HEK293 (cell line): ENCODE measurements at regions not wholly inside any gene's neighbourhood (a gene's known extent, or its start where the extent isn't known, plus 50 kb on each side); places are given as distances from the start of the nearest gene placed in this dataset.

Experiments
- CTCF ChIA-PET: fragments of 350-600 bp; formaldehyde crosslinking; extraction: SDS; loops from one replicate; lab custom pipeline; 2021; ENCODE audit warnings: antibody characterized with exemption; lab: Yijun Ruan, JAX
- POLR2A ChIA-PET: fragments of 300-600 bp; formaldehyde crosslinking; extraction: SDS; loops from one replicate; lab custom pipeline; 2020; ENCODE audit warnings: antibody characterized with exemption, inconsistent platforms; lab: Yijun Ruan, JAX
- H3K27ac ChIP-seq: fragments of 200-500 bp; sonication (Bioruptor generic); 2 replicates; pipeline ENCODE4 v1.5.1; 2014; ENCODE audit warnings: low read depth, low read length, control low read depth, inconsistent platforms; ENCODE audit errors: extremely low read depth
- H3K36me3 ChIP-seq, 2 experiments: fragments of 200-500 bp in 1 of 2; sonication (Bioruptor generic) in 1 of 2; 1 replicate in 1 of 2; 2 replicates in 1 of 2; pipeline ENCODE4 v1.5.1; 2014 to 2017; ENCODE audit warnings: inconsistent platforms in 2 of 2, low read length in 2 of 2; ENCODE audit not compliant: control insufficient read depth in 2 of 2, insufficient read depth in 1 of 2
- H3K4me1 ChIP-seq: fragments of 200-500 bp; sonication (Bioruptor generic); 2 replicates; pipeline ENCODE4 v1.5.1; 2014; ENCODE audit warnings: mild to moderate bottlenecking, low read length, inconsistent platforms; ENCODE audit not compliant: control insufficient read depth, insufficient read depth
- H3K4me3 ChIP-seq: 2 replicates; pipeline ENCODE4 v1.5.1; 2011; ENCODE audit warnings: low read depth, mild to moderate bottlenecking, control low read depth, low read length, moderate library complexity
- H3K9me3 ChIP-seq: fragments of 200-500 bp; sonication (Bioruptor generic); 2 replicates; pipeline ENCODE4 v1.5.1; 2014; ENCODE audit warnings: low read depth, low read length, inconsistent platforms; ENCODE audit not compliant: control insufficient read depth, insufficient read depth
- SP2 ChIP-seq: fragments of 450-650 bp; formaldehyde crosslinking; IDR thresholded peaks from 2 replicates; pipeline ENCODE4 v1.5.1; 2016; ENCODE audit warnings: missing biosample characterization, missing genetic modification characterization
- SP3 ChIP-seq: fragments of 450-650 bp; formaldehyde crosslinking; IDR thresholded peaks from 2 replicates; pipeline ENCODE4 v1.5.1; 2016; ENCODE audit warnings: missing biosample characterization, missing genetic modification characterization
- ZNF19 ChIP-seq: fragments of 450-650 bp; formaldehyde crosslinking; IDR thresholded peaks from 2 replicates; pipeline ENCODE4; 2016; ENCODE audit warnings: missing biosample characterization, missing genetic modification characterization, low read depth
- ZNF223 ChIP-seq: fragments of 450-650 bp; formaldehyde crosslinking; IDR thresholded peaks from 2 replicates; pipeline ENCODE4 v1.5.1; 2016; ENCODE audit warnings: missing biosample characterization, missing genetic modification characterization
- ZNF266 ChIP-seq: fragments of 450-650 bp; formaldehyde crosslinking; IDR thresholded peaks from 2 replicates; pipeline ENCODE4 v1.5.1; 2016; ENCODE audit warnings: missing biosample characterization, missing genetic modification characterization, low read depth
- ZNF324 ChIP-seq: fragments of 450-650 bp; formaldehyde crosslinking; IDR thresholded peaks from 2 replicates; pipeline ENCODE4 v1.5.1; 2016; ENCODE audit warnings: missing biosample characterization, missing genetic modification characterization
- ZNF37A ChIP-seq: fragments of 450-650 bp; IDR thresholded peaks from 2 replicates; pipeline ENCODE4 v1.5.1; 2018; ENCODE audit warnings: missing biosample characterization, missing genetic modification characterization
- ZNF391 ChIP-seq: fragments of 450-650 bp; formaldehyde crosslinking; IDR thresholded peaks from 2 replicates; pipeline ENCODE4 v1.5.1; 2016; ENCODE audit warnings: low read depth, missing biosample characterization, missing genetic modification characterization, borderline replicate concordance
- ZNF404 ChIP-seq: fragments of 450-650 bp; formaldehyde crosslinking; IDR thresholded peaks from 2 replicates; pipeline ENCODE4 v1.5.1; 2017; ENCODE audit warnings: missing biosample characterization, missing genetic modification characterization
- ZNF514 ChIP-seq: fragments of 450-650 bp; formaldehyde crosslinking; IDR thresholded peaks from 2 replicates; pipeline ENCODE4 v1.5.1; 2016; ENCODE audit warnings: missing biosample characterization, missing genetic modification characterization
- ZNF560 ChIP-seq: fragments of 450-650 bp; formaldehyde crosslinking; IDR thresholded peaks from 2 replicates; pipeline ENCODE4 v1.5.1; 2017; ENCODE audit warnings: missing biosample characterization, missing genetic modification characterization, borderline replicate concordance
- ZNF561 ChIP-seq: fragments of 450-650 bp; IDR thresholded peaks from 2 replicates; pipeline ENCODE4 v1.5.1; 2018; ENCODE audit warnings: missing biosample characterization, missing genetic modification characterization, borderline replicate concordance
- ZNF610 ChIP-seq: fragments of 450-650 bp; formaldehyde crosslinking; IDR thresholded peaks from 2 replicates; pipeline ENCODE4 v1.5.1; 2016; ENCODE audit warnings: missing biosample characterization, missing genetic modification characterization, borderline replicate concordance
- ZNF623 ChIP-seq: fragments of 450-650 bp; formaldehyde crosslinking; IDR thresholded peaks from 2 replicates; pipeline ENCODE4 v1.5.1; 2016; ENCODE audit warnings: missing biosample characterization, missing genetic modification characterization
- ZNF660 ChIP-seq: fragments of 450-650 bp; IDR thresholded peaks from 2 replicates; pipeline ENCODE4 v1.5.1; 2018; ENCODE audit warnings: missing biosample characterization, mild to moderate bottlenecking, missing genetic modification characterization
- ZNF664 ChIP-seq: fragments of 450-650 bp; formaldehyde crosslinking; IDR thresholded peaks from 2 replicates; pipeline ENCODE4 v1.5.1; 2016; ENCODE audit warnings: missing biosample characterization, missing genetic modification characterization
- TF ChIP-seq, protein P1 (sequence below): fragments of 450-650 bp; formaldehyde crosslinking; IDR thresholded peaks from 2 replicates; pipeline ENCODE4 v1.5.1; 2017; ENCODE audit warnings: missing biosample characterization, missing genetic modification characterization
- TF ChIP-seq, protein P2 (sequence below): fragments of 450-650 bp; formaldehyde crosslinking; IDR thresholded peaks from 2 replicates; pipeline ENCODE4 v1.5.1; 2016; ENCODE audit warnings: missing biosample characterization, missing genetic modification characterization
- TF ChIP-seq, protein P3 (sequence below): fragments of 450-650 bp; formaldehyde crosslinking; IDR thresholded peaks from 2 replicates; pipeline ENCODE4 v1.5.1; 2017; ENCODE audit warnings: missing biosample characterization, missing genetic modification characterization
- TF ChIP-seq, protein P4 (sequence below): fragments of 450-650 bp; formaldehyde crosslinking; IDR thresholded peaks from 2 replicates; pipeline ENCODE4 v1.5.0; 2017; ENCODE audit warnings: missing biosample characterization, missing genetic modification characterization, borderline replicate concordance
- TF ChIP-seq, protein P5 (sequence below): fragments of 450-650 bp; formaldehyde crosslinking; IDR thresholded peaks from 2 replicates; pipeline ENCODE4 v1.5.1; 2016; ENCODE audit warnings: missing biosample characterization, missing genetic modification characterization
- TF ChIP-seq, protein P6 (sequence below): fragments of 450-650 bp; formaldehyde crosslinking; IDR thresholded peaks from 2 replicates; pipeline ENCODE4 v1.5.1; 2016; ENCODE audit warnings: missing biosample characterization, missing genetic modification characterization

DNA sequence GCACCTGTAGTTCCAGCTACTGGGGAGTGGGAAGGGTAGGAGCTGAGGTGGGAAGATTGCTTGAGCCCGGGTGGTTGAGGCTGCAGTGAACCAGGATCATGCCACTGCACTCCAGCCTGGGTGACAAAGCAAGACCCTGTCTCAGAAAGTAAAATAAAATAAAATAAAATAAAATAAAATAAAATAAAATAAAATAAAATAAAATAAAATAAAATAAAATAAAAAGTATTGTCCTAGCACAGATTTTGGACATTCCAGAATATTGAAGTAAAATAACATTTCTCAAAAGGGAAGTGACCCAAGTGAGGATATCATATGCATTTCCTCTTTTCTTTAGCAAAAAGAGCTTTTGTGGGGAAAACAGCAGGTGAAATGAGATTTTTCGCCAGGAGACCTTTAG lies 83.5 kb downstream of the TMEM174 start (continued):
- no peak for TF ChIP-seq ZNF324

DNA sequence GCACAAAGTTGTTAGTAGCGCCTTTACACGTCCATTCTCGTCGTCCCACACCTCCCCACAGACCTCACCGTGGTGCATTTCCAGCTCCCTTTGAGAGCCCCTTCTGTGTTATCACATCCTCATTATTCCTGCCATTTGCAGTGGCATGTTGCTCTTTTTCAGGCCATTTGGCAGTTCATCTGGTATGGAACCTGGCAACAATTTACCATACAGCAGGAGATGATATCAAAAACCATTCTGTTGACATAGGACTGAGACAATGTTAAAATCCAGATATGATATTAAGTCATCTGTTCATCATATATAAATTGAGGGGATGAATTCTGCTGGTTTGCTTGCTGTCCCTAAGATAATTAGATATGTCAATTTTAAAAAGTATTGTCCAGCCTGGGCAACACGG lies 83.0 kb downstream of the TMEM174 start:
- Histone ChIP-seq H3K9me3 (no peaks in the 10 kb centered on the region), H3K4me3 (no peak overlapping the region)
- CTCF ChIA-PET = interaction anchor here (0.7 kb wide), 2 partner anchors 94 to 855 kb away, joined by 3 read pairs; no protein-coding TSS in a partner anchor

DNA sequence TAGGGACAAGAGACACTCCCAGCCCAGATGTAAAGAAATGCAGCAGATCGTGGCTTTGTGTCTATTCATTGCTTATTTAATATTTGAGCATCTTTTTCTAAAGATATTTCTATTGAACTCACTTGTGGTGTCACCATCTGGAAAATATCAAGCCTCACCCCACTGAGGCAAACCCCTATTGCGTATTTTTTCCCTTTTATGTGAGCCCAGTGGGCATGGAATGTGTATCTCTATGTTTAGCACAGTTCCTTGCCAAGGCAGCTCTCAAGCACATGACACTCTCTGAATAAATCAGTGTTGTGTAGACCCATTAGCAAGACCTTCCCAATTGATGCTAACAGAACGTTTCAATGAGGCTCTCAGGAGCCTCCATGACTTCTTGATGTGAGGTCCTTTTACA lies 81.6 kb downstream of the TMEM174 start:
- Histone ChIP-seq H3K9me3 (no peaks in the 10 kb centered on the region), H3K4me3 (no peak overlapping the region), H3K27ac (no peak overlapping the region), H3K4me1 (no peaks in the 10 kb centered on the region), H3K36me3 (no peaks in the 10 kb centered on the region)
- CTCF ChIA-PET = interaction anchor here (0.7 kb wide), 1 partner anchor 25 kb away, joined by 3 read pairs; no protein-coding TSS in a partner anchor
- POLR2A ChIA-PET = no interaction called here
- TF ChIP-seq ZNF391 (tag by site-specific recombination) (no peak), ZNF664 (no peak), ZNF404 (tag by site-specific recombination) (no peak), ZNF610 (tag by site-specific recombination) (no peak), ZNF623 (tag by site-specific recombination) (no peak), SP3 (tag by site-specific recombination) (no peak), ZNF560 (tag by site-specific recombination) (no peak), ZNF37A (tag by site-specific recombination) (no peak), ZNF660 (tag by site-specific recombination) (no peak), ZNF19 (tag by site-specific recombination) (no peak)
- TF ChIP-seq, protein P1, sequence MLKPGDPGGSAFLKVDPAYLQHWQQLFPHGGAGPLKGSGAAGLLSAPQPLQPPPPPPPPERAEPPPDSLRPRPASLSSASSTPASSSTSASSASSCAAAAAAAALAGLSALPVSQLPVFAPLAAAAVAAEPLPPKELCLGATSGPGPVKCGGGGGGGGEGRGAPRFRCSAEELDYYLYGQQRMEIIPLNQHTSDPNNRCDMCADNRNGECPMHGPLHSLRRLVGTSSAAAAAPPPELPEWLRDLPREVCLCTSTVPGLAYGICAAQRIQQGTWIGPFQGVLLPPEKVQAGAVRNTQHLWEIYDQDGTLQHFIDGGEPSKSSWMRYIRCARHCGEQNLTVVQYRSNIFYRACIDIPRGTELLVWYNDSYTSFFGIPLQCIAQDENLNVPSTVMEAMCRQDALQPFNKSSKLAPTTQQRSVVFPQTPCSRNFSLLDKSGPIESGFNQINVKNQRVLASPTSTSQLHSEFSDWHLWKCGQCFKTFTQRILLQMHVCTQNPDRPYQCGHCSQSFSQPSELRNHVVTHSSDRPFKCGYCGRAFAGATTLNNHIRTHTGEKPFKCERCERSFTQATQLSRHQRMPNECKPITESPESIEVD (tag by site-specific recombination) = no peak
- TF ChIP-seq, protein P2, sequence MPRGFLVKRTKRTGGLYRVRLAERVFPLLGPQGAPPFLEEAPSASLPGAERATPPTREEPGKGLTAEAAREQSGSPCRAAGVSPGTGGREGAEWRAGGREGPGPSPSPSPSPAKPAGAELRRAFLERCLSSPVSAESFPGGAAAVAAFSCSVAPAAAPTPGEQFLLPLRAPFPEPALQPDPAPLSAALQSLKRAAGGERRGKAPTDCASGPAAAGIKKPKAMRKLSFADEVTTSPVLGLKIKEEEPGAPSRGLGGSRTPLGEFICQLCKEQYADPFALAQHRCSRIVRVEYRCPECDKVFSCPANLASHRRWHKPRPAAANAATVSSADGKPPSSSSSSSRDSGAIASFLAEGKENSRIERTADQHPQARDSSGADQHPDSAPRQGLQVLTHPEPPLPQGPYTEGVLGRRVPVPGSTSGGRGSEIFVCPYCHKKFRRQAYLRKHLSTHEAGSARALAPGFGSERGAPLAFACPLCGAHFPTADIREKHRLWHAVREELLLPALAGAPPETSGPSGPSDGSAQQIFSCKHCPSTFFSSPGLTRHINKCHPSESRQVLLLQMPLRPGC = no peak
- TF ChIP-seq, protein P3, sequence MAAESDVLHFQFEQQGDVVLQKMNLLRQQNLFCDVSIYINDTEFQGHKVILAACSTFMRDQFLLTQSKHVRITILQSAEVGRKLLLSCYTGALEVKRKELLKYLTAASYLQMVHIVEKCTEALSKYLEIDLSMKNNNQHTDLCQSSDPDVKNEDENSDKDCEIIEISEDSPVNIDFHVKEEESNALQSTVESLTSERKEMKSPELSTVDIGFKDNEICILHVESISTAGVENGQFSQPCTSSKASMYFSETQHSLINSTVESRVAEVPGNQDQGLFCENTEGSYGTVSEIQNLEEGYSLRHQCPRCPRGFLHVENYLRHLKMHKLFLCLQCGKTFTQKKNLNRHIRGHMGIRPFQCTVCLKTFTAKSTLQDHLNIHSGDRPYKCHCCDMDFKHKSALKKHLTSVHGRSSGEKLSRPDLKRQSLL = no peak
- TF ChIP-seq, protein P4, sequence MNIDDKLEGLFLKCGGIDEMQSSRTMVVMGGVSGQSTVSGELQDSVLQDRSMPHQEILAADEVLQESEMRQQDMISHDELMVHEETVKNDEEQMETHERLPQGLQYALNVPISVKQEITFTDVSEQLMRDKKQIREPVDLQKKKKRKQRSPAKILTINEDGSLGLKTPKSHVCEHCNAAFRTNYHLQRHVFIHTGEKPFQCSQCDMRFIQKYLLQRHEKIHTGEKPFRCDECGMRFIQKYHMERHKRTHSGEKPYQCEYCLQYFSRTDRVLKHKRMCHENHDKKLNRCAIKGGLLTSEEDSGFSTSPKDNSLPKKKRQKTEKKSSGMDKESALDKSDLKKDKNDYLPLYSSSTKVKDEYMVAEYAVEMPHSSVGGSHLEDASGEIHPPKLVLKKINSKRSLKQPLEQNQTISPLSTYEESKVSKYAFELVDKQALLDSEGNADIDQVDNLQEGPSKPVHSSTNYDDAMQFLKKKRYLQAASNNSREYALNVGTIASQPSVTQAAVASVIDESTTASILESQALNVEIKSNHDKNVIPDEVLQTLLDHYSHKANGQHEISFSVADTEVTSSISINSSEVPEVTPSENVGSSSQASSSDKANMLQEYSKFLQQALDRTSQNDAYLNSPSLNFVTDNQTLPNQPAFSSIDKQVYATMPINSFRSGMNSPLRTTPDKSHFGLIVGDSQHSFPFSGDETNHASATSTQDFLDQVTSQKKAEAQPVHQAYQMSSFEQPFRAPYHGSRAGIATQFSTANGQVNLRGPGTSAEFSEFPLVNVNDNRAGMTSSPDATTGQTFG (tag by site-specific recombination) = no peak

More for the DNA sequence above, 83.0 kb downstream of the TMEM174 start:
- no peak overlapping the region for H3K27ac ChIP-seq
- no peaks in the 10 kb centered on the region for H3K36me3 ChIP-seq
- no peak for TF ChIP-seq ZNF391 (tag by site-specific recombination)
- TF ChIP-seq SP2 (tag by site-specific recombination) = no peak
- TF ChIP-seq, protein P5, sequence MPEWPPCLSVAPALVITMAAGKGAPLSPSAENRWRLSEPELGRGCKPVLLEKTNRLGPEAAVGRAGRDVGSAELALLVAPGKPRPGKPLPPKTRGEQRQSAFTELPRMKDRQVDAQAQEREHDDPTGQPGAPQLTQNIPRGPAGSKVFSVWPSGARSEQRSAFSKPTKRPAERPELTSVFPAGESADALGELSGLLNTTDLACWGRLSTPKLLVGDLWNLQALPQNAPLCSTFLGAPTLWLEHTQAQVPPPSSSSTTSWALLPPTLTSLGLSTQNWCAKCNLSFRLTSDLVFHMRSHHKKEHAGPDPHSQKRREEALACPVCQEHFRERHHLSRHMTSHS (tag by site-specific recombination) = no peak
- no peak for TF ChIP-seq ZNF514
- TF ChIP-seq, protein P6, sequence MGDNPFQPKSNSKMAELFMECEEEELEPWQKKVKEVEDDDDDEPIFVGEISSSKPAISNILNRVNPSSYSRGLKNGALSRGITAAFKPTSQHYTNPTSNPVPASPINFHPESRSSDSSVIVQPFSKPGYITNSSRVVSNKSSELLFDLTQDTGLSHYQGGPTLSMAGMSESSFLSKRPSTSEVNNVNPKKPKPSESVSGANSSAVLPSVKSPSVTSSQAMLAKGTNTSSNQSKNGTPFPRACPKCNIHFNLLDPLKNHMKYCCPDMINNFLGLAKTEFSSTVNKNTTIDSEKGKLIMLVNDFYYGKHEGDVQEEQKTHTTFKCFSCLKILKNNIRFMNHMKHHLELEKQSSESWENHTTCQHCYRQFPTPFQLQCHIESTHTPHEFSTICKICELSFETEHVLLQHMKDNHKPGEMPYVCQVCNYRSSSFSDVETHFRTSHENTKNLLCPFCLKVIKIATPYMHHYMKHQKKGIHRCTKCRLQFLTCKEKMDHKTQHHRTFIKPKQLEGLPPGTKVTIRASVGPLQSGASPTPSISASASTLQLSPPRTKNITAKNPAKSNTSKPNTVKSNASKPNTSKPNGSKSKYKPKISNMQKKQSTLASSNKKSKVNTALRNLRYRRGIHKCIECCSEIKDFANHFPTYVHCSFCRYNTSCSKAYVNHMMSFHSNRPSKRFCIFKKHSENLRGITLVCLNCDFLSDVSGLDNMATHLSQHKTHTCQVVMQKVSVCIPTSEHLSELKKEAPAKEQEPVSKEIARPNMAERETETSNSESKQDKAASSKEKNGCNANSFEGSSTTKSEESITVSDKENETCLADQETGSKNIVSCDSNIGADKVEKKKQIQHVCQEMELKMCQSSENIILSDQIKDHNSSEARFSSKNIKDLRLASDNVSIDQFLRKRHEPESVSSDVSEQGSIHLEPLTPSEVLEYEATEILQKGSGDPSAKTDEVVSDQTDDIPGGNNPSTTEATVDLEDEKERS (tag by site-specific recombination) = no peak
- TF ChIP-seq ZNF266 (tag by site-specific recombination) = no peak
- TF ChIP-seq ZNF223 (tag by site-specific recombination) = no peak
- TF ChIP-seq ZNF561 (tag by site-specific recombination) = no peak
- H3K4me1 ChIP-seq = no peaks in the 10 kb centered on the region
- POLR2A ChIA-PET = no interaction called here
